ENCODE measurements at regions not wholly inside any gene's neighbourhood (a gene's known extent, or its start where the extent isn't known, plus 50 kb on each side); places are given as distances from the start of the nearest gene placed in this dataset.
"Not testable (repeated sequence)": the region's sequence is repeated elsewhere in the genome, so short reads cannot be mapped to it uniquely, and the experiment has no call there.

DNA sequence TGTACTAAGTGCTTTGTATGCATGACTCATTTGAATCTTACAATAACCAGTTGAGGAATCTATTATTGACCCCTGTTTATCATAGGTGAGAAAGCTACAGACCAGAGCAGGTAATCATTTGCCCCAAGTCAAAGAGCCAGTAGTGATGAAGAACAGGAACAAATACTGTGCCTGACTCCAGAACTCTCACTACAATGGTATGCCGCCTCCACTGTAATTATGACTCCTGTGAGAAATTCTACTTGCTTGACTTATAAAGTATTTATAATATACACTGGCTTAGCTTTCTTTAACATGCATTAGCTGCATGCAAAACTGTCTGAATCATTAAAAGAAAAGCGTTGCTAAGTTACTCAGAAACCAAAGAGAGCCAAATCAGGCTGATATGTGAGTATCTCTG lies 92.6 kb downstream of the ZNF281 start:
- DNase-seq: no peak

DNA sequence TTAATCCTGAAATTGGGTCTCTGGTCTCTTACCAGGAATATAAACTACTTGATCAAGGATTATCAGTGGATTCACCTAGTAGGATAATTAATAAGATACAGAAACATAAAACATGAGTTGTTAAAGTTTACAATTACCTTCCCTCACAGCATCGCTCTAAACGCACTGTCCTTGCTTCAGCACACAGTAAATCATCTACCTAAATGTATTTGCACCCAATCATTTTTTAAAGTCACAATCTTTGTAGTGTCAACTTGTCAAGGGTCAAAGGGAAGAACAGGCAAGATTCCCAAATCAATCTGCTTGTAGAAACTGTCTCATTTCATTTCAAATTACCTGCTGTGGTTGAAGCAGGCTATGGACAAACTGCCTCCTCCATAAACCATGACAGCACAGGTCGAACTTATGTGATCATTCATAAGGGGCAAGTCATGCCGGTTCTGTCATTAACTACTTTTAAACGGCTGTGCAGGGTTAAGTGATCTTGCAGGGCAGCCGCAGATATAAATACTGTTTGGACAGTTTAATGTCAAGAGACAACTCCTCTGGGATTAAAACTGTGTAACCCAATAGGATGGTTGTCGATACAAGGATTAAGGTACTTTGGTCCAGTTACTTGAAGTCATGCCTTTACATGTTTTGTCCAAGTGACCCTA lies 93.6 kb downstream of the ZNF281 start:
- no peak for DNase-seq

DNA sequence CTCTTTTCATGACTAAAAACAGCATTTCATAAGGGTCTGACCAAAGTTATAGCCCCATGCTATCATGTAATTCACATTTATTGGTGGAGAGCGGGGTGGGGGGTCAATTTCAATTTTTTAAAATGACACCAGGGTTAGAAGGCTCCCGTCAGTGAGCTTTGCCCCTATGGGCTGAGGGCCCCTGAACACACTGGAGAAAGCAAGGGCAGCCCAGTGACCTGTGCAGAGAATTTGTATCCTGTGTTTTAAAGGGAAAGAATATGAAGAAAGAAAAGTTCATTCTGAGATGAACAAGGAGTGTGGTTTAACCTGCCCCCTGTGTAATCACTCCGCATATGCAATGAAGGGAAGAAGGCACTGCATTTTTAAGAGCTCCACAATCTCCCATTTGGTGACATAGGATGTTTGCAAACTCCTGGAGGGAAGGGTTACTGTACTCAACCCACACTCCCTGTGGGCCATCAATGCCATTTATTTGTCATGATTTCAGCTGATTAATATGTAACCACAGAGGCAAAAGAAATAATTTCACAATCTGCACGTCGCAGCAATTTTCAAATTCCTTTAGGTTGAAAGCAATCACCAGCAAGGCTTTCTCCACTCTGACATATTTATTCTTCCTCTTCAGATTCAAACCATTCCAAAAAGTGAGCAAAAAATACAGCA lies 95.6 kb downstream of the ZNF281 start:
- DNase-seq: no peak

DNA sequence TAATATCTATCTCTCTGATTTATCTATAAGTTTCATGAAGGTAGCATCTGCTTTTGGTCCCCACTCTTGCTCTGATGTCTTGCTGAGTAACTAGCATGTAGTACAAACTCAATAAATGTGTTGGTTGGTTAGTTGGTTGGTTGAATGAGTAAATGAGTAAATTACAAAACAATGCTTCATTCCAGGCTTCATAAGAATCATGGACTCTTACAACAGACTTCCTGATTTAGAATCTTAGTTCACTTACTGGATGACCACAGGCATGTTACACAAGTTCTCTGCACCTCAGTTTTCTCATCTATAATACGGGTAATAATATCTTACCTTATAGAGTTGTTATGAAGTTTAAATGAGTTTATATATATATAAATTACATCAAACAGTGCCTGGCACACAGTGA lies 98.6 kb downstream of the ZNF281 start:
- no peak for DNase-seq

DNA sequence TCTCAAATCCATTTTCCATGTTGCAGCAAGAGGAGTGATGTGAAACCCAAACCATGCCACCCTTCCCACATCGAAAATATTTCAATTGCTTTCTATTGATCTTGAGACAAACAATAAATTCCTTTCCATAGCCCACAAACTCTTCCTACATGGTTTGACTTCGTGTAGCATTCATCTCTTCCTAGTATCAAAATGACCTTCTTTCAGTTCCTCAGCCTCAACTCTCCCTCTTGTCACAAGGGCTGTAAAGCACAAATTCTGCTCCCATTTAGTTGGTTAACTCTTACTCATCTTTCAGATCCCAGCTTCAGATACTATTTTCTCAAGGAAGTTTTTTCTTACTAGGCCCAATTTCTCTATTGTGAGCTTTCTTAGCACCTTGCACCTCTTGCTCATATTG lies 99.0 kb downstream of the ZNF281 start:
- no peak for DNase-seq

DNA sequence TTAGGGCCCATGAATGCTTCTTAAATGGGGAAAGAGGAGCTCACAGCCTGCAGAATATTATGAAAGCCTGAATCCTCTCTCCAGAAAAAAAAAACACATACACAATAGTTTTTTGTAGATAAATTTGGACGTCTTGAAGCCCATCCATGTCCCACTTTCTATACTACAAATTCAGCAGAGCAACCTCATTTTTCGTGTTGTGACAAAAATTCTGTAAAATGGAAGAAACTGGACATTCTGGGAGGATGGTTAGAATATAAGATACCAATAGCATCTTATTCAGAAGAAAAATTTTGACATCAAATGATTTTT lies 102.1 kb downstream of the ZNF281 start:
- no peak for DNase-seq

DNA sequence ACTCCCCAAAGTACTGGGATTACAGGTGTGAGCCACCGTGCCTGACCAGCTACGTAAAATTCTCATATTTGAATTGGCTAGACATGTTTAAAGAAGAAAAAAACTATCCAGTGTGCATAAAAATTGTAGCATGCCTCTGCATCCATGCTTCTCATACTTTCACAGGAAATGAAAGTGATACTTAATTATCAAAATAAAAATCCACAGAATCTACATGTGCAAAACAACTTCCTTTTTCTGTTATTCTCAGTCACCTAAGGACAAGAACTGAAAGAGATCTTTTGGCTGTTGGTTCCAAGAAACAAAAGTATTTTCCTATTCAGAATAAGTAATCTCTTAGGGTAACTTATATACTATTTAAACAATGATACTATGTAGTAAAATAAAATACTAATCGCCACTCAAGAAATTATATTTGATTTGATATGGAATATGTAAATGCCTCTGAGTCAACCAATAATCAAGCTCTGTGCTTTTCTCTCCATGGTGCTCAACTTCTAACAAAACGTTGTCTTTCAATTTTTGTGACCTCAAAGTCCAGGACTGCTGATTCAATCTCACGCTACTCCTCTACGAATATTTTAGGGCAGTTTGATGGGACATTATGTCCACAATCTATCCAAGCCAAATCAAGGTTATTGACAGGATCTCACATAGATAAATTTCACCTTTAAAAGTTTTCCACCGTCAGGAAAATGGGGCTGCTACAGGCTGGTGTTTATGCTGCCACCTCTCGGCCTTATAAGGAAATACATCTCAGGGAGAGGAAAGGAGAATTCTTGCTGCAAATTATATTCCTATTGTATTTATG lies 102.7 kb downstream of the ZNF281 start:
- DNase-seq: no peak

DNA sequence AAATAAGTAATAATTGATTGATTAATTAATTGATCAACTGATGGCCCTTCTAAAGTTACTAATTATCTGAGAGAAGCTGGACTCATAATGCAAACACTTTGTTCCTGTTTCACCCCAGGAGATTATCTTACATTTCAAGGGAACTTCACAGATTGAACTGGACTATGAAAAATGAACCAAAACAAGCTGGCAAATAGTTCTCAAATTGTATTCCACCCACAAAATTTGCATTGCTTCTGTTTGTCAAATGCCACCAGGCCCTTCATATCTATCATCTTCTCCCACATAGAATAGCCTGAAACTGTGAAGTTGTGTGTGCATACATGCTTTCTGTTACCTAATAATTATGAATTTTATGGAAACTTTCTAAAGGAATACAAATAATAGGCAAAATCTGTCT lies 104.0 kb downstream of the ZNF281 start:
- DNase-seq: no peak

DNA sequence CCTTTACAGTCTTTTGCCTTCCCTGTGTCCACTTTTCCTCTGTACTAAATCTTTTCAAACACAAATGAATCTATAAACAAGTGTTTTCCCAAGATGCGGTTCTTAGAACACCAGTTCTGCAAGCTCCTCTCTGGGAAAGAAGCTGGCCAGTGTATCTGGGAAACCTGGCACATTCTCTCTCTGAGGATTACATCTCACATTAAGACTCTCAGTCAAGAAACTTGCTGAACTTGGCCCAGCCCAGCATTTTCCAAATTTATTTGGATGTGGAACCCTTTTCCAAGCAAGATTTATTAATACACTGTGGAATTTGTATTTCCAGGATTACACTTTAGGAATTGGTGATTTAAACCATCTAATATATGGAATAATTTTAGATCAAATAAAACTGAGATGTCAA lies 105.7 kb downstream of the ZNF281 start:
- no peak for DNase-seq

DNA sequence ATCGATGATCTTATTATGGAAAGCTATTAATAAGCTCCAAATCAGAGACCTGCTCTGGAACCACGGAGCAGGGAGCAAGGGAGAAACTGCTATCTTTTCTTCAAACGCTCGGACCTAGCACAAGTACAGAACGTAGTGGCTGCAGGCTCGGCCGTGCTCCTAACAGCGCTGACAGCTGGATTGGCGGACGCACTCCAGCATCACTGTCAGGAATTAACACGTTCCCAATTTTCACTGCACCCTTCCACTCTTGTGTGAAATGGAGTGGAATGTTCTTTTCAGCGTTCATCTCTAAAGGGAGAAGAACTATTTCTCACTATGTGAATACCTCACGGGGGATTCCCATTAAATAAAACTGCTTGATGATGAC lies 106.9 kb downstream of the ZNF281 start:
- DNase-seq: no peak

DNA sequence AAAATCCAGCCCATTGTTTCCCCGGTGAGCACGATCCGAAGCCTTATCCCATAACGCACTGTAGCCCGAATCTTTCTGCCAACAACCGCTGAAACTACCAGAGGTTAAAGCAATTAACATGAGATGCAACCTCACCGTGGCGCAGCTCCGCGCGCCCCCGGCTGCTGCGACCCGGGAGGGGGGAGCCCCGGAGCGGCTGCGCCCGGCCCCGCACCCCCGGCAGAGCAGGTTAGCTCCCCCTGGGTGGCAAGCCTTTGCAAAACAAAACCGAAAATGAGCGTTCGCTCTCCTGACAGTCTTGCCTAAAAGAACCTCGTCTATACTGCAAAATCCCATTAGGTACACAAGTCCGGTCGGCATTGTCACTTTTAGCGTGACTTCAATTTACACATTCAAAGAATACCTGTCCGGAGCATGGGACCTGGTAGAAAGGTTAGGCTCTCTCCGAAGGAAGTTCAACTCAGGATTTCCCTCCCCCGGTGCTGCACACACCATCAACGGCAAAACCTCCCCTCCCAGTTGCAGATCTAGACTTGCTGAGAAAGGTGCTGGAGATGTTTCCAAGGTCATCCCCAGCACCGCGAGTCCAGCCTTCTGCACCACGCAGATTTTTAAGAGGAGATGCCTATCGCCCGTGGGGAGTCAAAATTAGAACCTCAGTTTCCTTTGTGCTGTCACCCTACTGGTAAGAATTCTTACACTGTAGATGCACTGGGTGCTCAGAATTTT lies 107.5 kb downstream of the ZNF281 start:
- no peak for DNase-seq

DNA sequence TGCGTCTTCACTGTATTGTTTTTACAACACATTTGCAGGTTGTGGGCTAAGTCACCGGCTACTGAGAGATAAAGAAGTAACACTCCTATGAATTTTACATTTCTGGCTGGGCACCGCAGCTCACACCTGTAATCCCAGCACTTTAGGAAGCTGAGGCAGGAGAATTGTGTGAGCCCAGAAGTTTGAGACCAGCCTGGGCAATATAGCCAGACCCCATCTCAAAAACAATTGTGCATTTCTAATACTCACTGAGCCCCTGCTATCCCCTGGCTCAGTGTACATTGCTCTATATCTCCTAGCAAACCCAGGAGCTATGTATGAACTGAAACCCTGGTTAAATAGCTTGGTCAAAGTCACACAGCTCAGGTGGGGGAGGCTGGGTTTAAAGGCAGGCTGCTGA lies 108.7 kb downstream of the ZNF281 start:
- DNase-seq: no peak

DNA sequence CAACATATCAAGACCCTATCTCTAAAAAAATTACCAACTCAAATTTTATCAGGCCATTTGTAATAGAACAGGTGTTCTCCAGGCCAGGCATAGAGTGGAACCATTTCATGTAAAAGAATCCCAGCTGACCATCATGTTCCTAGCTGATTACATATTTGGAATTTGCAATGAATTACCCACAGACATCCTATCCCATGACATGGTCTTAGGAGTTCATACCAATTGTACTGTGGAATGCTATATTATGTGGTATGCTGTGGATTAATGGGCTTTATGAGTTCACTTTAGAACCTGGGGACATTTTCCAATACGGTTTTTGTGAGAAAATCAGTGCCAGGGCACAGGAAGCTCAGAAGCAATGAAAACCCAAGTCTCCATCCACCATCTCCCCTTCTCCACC lies 110.3 kb downstream of the ZNF281 start:
- DNase-seq: no peak

DNA sequence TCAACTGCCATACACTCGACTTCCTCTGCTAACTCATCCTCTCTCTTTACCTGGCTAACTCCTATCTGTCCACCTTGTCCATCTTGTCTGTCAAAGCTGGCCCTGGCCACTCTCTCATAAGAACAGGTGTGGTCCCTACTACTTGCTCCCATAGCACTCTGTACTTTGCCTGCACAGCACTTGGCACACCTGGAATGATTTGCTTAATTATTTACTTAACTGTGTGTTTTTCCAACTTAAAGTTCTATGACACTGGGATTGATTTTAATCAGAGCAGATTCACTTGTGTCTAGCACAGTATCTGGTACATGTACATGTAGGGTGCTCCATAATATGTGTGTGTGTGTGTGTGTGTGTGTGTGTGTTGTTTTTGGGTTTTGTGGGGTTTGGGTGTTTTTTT lies 111.6 kb downstream of the ZNF281 start:
- DNase-seq: no peak

DNA sequence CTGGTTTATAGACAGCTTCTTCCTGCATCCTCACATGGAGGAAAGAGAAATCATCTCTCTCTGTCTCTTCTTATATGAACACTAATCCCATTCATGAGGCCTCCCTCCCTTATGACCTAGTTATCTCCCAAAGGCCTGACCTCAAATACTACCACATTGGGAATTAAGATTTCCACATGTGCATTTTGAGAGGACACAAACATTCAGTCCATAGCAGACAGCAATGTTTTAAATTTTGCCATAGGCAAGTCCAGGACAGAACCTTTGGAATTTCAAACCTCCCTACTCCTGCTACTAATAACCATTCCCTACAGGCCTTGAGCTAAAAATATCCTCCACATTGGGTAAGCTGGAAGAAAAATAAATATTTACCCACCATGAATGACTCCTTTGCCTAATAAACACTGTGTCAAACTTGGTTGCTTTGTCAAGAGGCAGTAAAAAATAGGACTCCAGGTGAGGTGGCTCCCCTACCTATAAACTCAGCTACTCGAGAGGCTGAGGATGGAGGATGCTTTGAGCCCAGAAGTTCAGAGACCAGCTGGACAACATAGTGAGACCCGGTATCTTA lies 113.7 kb downstream of the ZNF281 start:
- DNase-seq: no peak

DNA sequence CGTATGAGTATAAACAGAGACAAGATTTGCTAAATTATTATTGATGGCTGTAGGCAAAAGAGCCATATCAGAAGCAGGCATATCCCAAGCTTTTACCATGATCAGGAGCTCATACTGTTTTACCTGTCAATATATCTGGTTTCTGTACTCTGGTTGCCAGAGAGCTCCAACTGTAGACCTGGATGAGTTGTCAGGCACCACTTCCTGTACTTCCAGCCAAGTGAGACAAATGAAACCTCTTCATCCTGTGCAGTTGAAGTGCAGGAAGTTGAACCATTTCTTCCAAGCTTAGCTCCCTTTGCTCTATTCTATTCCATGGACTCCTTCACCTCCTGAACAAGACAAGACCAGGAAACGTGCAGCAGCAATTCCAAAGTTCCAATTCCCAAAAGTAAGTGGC lies 115.6 kb downstream of the ZNF281 start:
- no peak for DNase-seq

DNA sequence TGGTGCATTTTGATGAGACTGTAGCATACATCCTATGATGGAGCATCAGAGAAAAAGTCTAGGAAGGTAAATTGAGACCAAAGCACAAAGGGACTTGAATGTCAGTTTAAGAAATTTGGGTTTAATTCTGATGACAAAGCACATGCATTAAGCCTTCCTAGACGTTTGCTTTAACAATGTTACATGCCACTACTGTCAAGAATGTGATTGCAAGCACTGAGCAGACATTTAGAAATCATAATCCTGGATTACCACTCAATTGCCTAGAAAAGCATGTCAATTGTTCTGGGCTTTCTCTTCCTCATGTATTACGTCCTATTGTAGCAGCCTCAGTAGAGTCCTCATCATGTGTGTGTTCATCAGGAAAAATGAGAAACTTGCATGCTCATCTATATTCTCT lies 117.1 kb downstream of the ZNF281 start:
- no peak for DNase-seq

DNA sequence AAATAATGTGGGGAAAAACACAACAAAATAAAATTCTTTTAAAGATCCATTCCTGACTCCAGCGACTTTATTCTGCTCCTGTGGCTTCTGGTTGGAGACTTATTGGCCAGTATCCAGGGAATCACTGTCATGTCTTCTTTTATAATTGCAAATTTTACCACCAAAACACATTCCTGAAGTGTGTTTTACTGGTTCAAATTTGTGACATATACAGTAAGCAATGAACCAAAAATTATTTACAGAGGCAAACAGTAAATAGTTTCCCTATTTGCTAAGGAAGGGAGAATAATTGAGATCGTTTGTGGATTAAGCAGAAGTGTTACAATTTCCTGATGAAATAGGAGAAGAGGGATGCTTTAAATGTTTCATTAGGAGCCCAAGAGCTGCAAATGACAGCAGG lies 118.7 kb downstream of the ZNF281 start:
- DNase-seq: no peak

DNA sequence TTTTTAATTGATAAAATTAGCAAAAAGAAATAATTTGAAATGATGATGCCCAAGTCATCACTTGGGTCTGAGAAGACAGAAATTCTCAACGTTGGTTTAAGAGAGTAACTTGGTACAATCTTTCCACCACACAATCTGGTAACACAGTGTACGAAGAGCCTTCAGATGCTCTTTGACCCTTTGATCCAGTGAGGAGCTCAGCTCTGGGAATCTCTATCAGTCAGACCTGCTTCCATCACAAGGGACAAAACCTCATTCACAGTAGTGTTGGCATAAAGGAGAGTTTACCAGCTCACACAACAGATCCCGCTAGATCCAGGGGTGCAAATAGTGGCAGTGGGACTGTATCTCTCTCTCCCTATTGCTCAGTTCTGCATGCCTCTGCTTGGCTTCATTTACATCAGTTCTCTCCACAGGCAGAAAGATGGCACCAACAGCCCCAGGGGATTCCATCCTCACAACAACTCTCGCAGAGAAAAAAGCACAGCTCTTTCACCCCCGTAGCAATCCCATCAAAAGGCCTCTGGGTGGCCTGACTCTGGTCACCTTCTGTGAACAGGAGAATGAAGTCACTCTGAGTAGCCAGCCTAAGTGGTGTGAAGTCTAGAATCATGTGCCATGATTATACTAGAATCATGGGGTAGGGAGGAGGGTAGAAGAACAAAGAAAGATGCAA lies 119.7 kb downstream of the ZNF281 start:
- no peak for DNase-seq

DNA sequence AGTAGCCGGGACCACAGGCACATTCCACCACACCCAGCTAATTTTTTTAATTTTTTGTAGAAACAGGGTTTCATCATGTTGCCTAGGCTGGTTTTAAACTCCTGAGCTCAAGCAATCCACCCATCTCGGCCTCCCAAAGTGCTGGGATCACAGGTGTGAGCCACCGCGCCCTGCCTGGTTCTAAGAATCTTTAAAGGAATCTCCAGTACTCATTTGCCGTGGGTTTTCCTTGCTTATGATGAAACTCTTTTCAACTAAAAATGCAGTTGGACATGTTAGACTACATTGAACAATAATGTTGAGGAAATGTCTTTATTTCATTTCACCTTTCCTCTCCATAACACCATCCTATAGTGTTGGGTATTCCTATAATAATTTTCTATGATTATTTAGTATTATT lies 121.6 kb downstream of the ZNF281 start:
- DNase-seq: no peak

DNA sequence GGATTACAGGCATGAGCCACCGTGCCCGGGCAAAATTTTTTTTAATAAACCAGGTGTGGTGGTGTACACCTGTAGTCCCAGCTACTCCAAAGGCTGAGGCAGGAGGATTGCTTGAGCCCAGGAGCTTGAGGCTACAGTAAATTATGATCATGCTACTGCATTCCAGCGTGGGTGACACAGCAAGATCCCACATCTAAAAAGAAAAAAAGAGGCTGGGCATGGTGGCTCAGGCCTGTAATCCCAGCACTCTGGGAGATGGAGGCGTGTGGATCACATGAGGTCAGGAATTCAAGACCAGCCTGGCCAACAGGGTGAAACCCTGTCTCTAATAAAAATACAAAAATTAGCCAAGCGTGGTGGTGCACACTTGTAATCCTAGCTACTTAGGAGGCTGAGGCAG lies 125.6 kb downstream of the ZNF281 start:
- DNase-seq: not testable (repeated sequence)

DNA sequence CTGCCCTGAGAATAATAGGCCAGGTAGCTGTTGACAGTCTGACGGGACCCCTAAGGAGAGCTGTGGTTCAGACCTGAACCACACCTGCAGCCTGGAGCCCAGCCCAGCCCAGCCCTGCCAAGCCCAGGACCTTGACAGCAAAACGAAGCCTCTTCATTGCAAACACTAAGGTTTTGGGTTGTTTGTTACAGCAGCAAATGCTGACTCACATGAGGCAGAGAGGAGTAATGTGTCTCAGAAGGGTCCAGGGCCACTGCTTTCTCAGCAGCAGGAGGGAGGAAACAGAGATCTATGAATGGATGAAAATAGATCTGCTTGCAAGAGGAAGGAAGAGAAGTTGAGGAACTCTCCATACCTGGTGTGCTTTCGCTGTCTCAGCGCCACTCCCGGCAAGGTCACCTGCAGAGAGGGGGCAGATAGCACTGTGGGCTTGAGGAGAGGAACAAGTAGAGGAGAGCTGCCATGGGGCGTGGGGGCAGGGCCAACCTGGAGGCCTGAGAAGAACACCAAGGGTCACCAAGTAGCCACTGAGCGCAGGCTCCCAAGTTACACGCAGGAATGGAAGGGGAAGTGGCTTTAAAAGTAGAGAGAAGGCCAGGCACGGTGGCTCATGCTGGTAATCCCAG lies 127.2 kb downstream of the ZNF281 start:
- DNase-seq: no peak
